BLaER1 treated with 17β-estradiol and CSF1 and Interleukin-3, amounts not matched to agents 10 nM and 100 nM (cell line): ENCODE measurements at regions not wholly inside any gene's neighbourhood (a gene's known extent, or its start where the extent isn't known, plus 50 kb on each side); places are given as distances from the start of the nearest gene placed in this dataset.

ENCODE experiments used
- H3K27ac ChIP-seq, 11 experiments: shearing (Covaris generic); formaldehyde crosslinking; 2 replicates each; pipeline ENCODE4 v1.8.1; 2022
- H3K27me3 ChIP-seq, 11 experiments: shearing (Covaris generic); formaldehyde crosslinking; 2 replicates each; pipeline ENCODE4 v1.8.1; 2022
- H3K36me3 ChIP-seq, 11 experiments: shearing (Covaris generic); formaldehyde crosslinking; 2 replicates each; pipeline ENCODE4 v1.8.1; 2022
- H3K4me1 ChIP-seq, 10 experiments: shearing (Covaris generic); formaldehyde crosslinking; 2 replicates each; pipeline ENCODE4 v1.8.1; 2022
- H3K4me2 ChIP-seq, 11 experiments: shearing (Covaris generic); formaldehyde crosslinking; 2 replicates each; pipeline ENCODE4 v1.8.1; 2022
- H3K4me3 ChIP-seq, 10 experiments: shearing (Covaris generic); formaldehyde crosslinking; 2 replicates each; pipeline ENCODE4 v1.8.1; 2022
- H3K9ac ChIP-seq, 11 experiments: shearing (Covaris generic); formaldehyde crosslinking; 2 replicates each; pipeline ENCODE4 v1.8.1; 2022
- H3K9me3 ChIP-seq, 11 experiments: shearing (Covaris generic); formaldehyde crosslinking; replicated peaks in 1 of 11; 2 replicates each; pipeline ENCODE4 v1.8.1; 2022
- H4K20me1 ChIP-seq, 11 experiments: shearing (Covaris generic); formaldehyde crosslinking; 2 replicates each; pipeline ENCODE4 v1.8.1; 2022
- Cebpa-rat ChIP-seq, 11 experiments: shearing (Covaris generic); IDR thresholded peaks; 2 replicates each; pipeline ENCODE4 v1.8.1; 2022

GRCh38 chr4:72919937-72920336, 149.6 kb downstream of the COX18 start:
- no peak overlapping the region for H3K9ac ChIP-seq
- no peak overlapping the region for H3K4me2 ChIP-seq
- no peaks in the 10 kb centered on the region for H4K20me1 ChIP-seq
- no peak for TF ChIP-seq Cebpa-rat (IDR thresholded peaks at IDR 0.05)
- no peak overlapping the region for H3K4me3 ChIP-seq
- H3K36me3 ChIP-seq: no peaks in the 10 kb centered on the region
- H3K27ac ChIP-seq: no peak overlapping the region
- H3K27me3 ChIP-seq: no peaks in the 10 kb centered on the region
- peaks cover 0 to 7% (median 2%) of the 10 kb centered on the region in 11 experiments; a peak in 9 of 22 replicates for H3K9me3 ChIP-seq
- H3K4me1 ChIP-seq: no peaks in the 10 kb centered on the region

- Histone ChIP-seq H3K27me3 (no peaks in the 10 kb centered on the region), H3K9me3 (peaks cover 0 to 2% (median 0%) of the 10 kb centered on the region in 11 experiments; a peak in 3 of 22 replicates), H3K4me2 (no peak overlapping the region), H3K36me3 (no peaks in the 10 kb centered on the region), H4K20me1 (no peaks in the 10 kb centered on the region), H3K4me3 (no peak overlapping the region), H3K4me1 (no peaks in the 10 kb centered on the region), H3K27ac (no peak overlapping the region), H3K9ac (no peak overlapping the region)
- TF ChIP-seq Cebpa-rat (IDR thresholded peaks at IDR 0.05): no peak
Observed at GRCh38 chr4:72919464-72919863, 150.1 kb downstream of the COX18 start.

- Histone ChIP-seq H3K36me3 (no peaks in the 10 kb centered on the region), H3K4me2 (no peak overlapping the region), H3K27ac (no peak overlapping the region), H3K9ac (no peak overlapping the region), H3K9me3 (no peaks in the 10 kb centered on the region), H3K27me3 (no peaks in the 10 kb centered on the region), H3K4me3 (no peak overlapping the region), H4K20me1 (no peaks in the 10 kb centered on the region), H3K4me1 (no peaks in the 10 kb centered on the region)
- TF ChIP-seq Cebpa-rat (IDR thresholded peaks at IDR 0.05): no peak
Observed at GRCh38 chr4:72918362-72918761, 151.2 kb downstream of the COX18 start.

GRCh38 chr4:72911316-72911715, 158.2 kb downstream of the COX18 start:
- no peak overlapping the region for H3K4me3 ChIP-seq
- H3K4me2 ChIP-seq: no peak overlapping the region
- peaks cover 0 to 11% (median 0%) of the 10 kb centered on the region in 11 experiments; a peak in 2 of 22 replicates for H3K9me3 ChIP-seq
- no peak overlapping the region for H3K27ac ChIP-seq
- no peaks in the 10 kb centered on the region for H3K27me3 ChIP-seq
- no peaks in the 10 kb centered on the region for H3K36me3 ChIP-seq
- H3K4me1 ChIP-seq: no peaks in the 10 kb centered on the region
- no peak for TF ChIP-seq Cebpa-rat (IDR thresholded peaks at IDR 0.05)
- H3K9ac ChIP-seq: no peak overlapping the region
- no peaks in the 10 kb centered on the region for H4K20me1 ChIP-seq

GRCh38 chr4:72909461-72909860, 160.1 kb downstream of the COX18 start:
- Histone ChIP-seq H3K27ac (no peak overlapping the region), H3K4me2 (no peak overlapping the region), H3K9me3 (peaks cover 0 to 11% (median 0%) of the 10 kb centered on the region in 11 experiments; a peak in 2 of 22 replicates), H4K20me1 (no peaks in the 10 kb centered on the region), H3K27me3 (no peaks in the 10 kb centered on the region), H3K9ac (no peak overlapping the region), H3K4me1 (no peaks in the 10 kb centered on the region), H3K36me3 (no peaks in the 10 kb centered on the region), H3K4me3 (no peak overlapping the region)
- TF ChIP-seq Cebpa-rat (IDR thresholded peaks at IDR 0.05): no peak

GRCh38 chr4:72902354-72902753, 167.2 kb downstream of the COX18 start:
- Histone ChIP-seq H3K27me3 (no peaks in the 10 kb centered on the region), H3K4me3 (no peak overlapping the region), H3K9ac (no peak overlapping the region), H3K27ac (no peak overlapping the region), H3K9me3 (no peaks in the 10 kb centered on the region), H4K20me1 (no peaks in the 10 kb centered on the region), H3K36me3 (no peaks in the 10 kb centered on the region), H3K4me1 (no peaks in the 10 kb centered on the region), H3K4me2 (no peak overlapping the region)
- TF ChIP-seq Cebpa-rat (IDR thresholded peaks at IDR 0.05): no peak

GRCh38 chr4:72901553-72901952, 168.0 kb downstream of the COX18 start:
- Histone ChIP-seq H3K4me2 (no peak overlapping the region), H3K9ac (no peak overlapping the region), H3K36me3 (no peaks in the 10 kb centered on the region), H3K9me3 (no peaks in the 10 kb centered on the region), H3K27me3 (no peaks in the 10 kb centered on the region), H3K4me3 (no peak overlapping the region), H4K20me1 (no peaks in the 10 kb centered on the region), H3K27ac (no peak overlapping the region), H3K4me1 (no peaks in the 10 kb centered on the region)
- TF ChIP-seq Cebpa-rat (IDR thresholded peaks at IDR 0.05): no peak

GRCh38 chr4:72900952-72901351, 168.6 kb downstream of the COX18 start:
- H4K20me1 ChIP-seq: no peaks in the 10 kb centered on the region
- no peaks in the 10 kb centered on the region for H3K4me1 ChIP-seq
- H3K27me3 ChIP-seq: no peaks in the 10 kb centered on the region
- H3K4me3 ChIP-seq: no peak overlapping the region
- H3K9ac ChIP-seq: no peak overlapping the region
- no peaks in the 10 kb centered on the region for H3K36me3 ChIP-seq
- TF ChIP-seq Cebpa-rat (IDR thresholded peaks at IDR 0.05): no peak
- H3K27ac ChIP-seq: no peak overlapping the region
- H3K9me3 ChIP-seq: no peaks in the 10 kb centered on the region
- H3K4me2 ChIP-seq: no peak overlapping the region

GRCh38 chr4:72899621-72900020, 169.9 kb downstream of the COX18 start:
- H3K27me3 ChIP-seq: no peaks in the 10 kb centered on the region
- H3K9me3 ChIP-seq: no peaks in the 10 kb centered on the region
- H3K4me1 ChIP-seq: no peaks in the 10 kb centered on the region
- no peaks in the 10 kb centered on the region for H4K20me1 ChIP-seq
- H3K4me2 ChIP-seq: no peak overlapping the region
- H3K4me3 ChIP-seq: no peak overlapping the region
- no peak overlapping the region for H3K9ac ChIP-seq
- H3K27ac ChIP-seq: no peak overlapping the region
- H3K36me3 ChIP-seq: no peaks in the 10 kb centered on the region
- TF ChIP-seq Cebpa-rat (IDR thresholded peaks at IDR 0.05): no peak

GRCh38 chr4:72899214-72899613, 170.3 kb downstream of the COX18 start:
- Histone ChIP-seq H3K27ac (no peak overlapping the region), H3K4me3 (no peak overlapping the region), H4K20me1 (no peaks in the 10 kb centered on the region), H3K9me3 (no peaks in the 10 kb centered on the region), H3K36me3 (no peaks in the 10 kb centered on the region), H3K4me2 (no peak overlapping the region), H3K27me3 (no peaks in the 10 kb centered on the region), H3K4me1 (no peaks in the 10 kb centered on the region), H3K9ac (no peak overlapping the region)
- no peak for TF ChIP-seq Cebpa-rat (IDR thresholded peaks at IDR 0.05)
